Heart right ventricle (tissue), 16 donors: ENCODE measurements at regions not wholly inside any gene's neighbourhood (a gene's known extent, or its start where the extent isn't known, plus 50 kb on each side); places are given as distances from the start of the nearest gene placed in this dataset.

ENCODE experiments used
- ATAC-seq, 8 donors: fragments of 200-7000 bp; cut with Tn5 transposase; one replicate each; pipeline ENCODE4 v1.9.1; 2020; ENCODE audit warnings: mild to moderate bottlenecking in 8 of 8, moderate library complexity in 8 of 8, moderate number of reproducible peaks in 1 of 8
- DNase-seq, 2 donors: peaks; one replicate each; pipeline ENCODE4 v3.0.0-alpha.2; 2020
- H3K27ac ChIP-seq, 10 donors: fragments of 200-600 bp; sonication (generic) in 2 of 10; one replicate each; pipeline versions ENCODE4 v1.5.0 to v1.8.0; 2020 to 2022; ENCODE audit warnings: mild to moderate bottlenecking in 3 of 10
- H3K27me3 ChIP-seq, 7 donors: fragments of 200-600 bp; one replicate each; pipeline ENCODE4 v1.8.0; 2021 to 2022; ENCODE audit warnings: mild to moderate bottlenecking in 2 of 7
- H3K36me3 ChIP-seq, 9 donors: fragments of 200-600 bp; sonication (generic) in 1 of 9; one replicate each; pipeline versions ENCODE4 v1.5.0 to v1.8.0; 2020 to 2022; ENCODE audit warnings: mild to moderate bottlenecking in 2 of 9
- H3K4me1 ChIP-seq, 9 donors: fragments of 200-600 bp; sonication (generic) in 1 of 9; one replicate each; pipeline versions ENCODE4 v1.5.0 to v1.8.0; 2020 to 2022; ENCODE audit warnings: mild to moderate bottlenecking in 4 of 9
- H3K4me3 ChIP-seq, 10 donors: fragments of 200-600 bp; sonication (generic) in 2 of 10; one replicate each; pipeline versions ENCODE4 v1.5.0 to v1.8.0; 2020 to 2022; ENCODE audit warnings: mild to moderate bottlenecking in 7 of 10, moderate library complexity in 2 of 10
- H3K9me3 ChIP-seq, 11 donors: fragments of 200-600 bp in 10 of 11; sonication (generic) in 2 of 11; one replicate each; pipeline versions ENCODE4 v1.5.0 to v1.8.0; 2013 to 2022; ENCODE audit warnings: mild to moderate bottlenecking in 2 of 11, control low read depth in 1 of 11, moderate library complexity in 1 of 11
- WGBS, 2 donors: extraction: QIAGEN DNeasy Blood & Tissue Kit; methylation state at CpG; one replicate each; pipeline ENCODE4 v1.1.7; 2013; ENCODE audit warnings: inconsistent platforms in 1 of 2; 5-methylcytosine and 5-hydroxymethylcytosine counted together
- intact Hi-C, 10 donors: fragments of 100-400 bp; cut with DNase I; formaldehyde crosslinking; loops; one replicate each; pipeline versions ENCODE4 v1.11.1 to v1.14.2; 2022
- TF ChIP-seq, protein P1 (sequence below), 9 donors: fragments of 200-600 bp; sonication (generic) in 2 of 9; IDR thresholded peaks; one replicate each; pipeline versions ENCODE4 v1.5.0 to v1.8.0; 2021 to 2022; ENCODE audit warnings: antibody characterized with exemption in 9 of 9, mild to moderate bottlenecking in 5 of 9, moderate library complexity in 1 of 9
- donor health status: Arrhythmogenic right ventricular cardiomyopathy.
- donor health status: ischemic (EF 13 %, LVEDD 7.1; RV severe dilation, severe dysfunction).
- donor health status: healthy with polysubstance abuse.
- donor health status: DM: no; HTN: yes; CAD: no.
- donor health status: DM: no; HTN: no; CAD: no.
- donor health status: ischemic (EF 25% LVEDD 6.9; RV normal size, moderate dysfunction).
- donor health status: ischemic (EF 25% LVEDD 5.7; RV mildly dilated, moderate dysfunction).
- donor health status: healthy.
- donor health status: DM: yes; HTN: yes; CAD: no.
- donor health status: Ischemic cardiomyopathy.
- donor health status: ischemic (EF 35%, LVEDD 5.7; RV mildly dilated, moderate dysfunction).
- donor health status: nonischemic (EF 11% LVEDD 7.7; RV severe dilation, severe dysfunction).
- donor health status: DM: yes; HTN: yes; CAD: no.
- donor health status: PGD.
- donor health status: ischemic (EF 29% LVEDD 5.4; RV normal size, mild dysfunction).
- donor health status: nonischemic (EF 23%, LVEDD 6.1; RV moderate dilation, normal function).

DNA sequence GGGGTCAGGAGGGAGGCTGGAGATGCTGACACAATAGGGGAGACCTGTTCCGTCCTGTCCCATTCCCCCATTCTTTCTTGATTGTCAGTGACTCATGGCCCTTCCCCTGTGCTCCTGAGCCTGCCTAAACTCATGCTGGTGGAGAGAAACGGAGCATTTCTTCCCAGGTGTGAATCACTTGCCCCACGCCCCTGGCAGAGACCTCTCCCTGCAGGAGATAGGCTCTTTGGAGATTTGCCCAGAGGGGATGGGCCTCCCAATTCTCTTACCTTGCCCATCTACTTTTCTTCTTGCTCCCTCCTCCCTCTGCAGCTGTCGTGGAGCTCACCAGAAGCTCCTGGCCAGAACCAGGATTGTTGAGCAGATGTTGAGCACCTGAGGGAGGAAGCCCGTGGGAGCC is 121.9 kb upstream of the OR9Q1 start:
- 66 to 75% methylated on average over 5 of the region's 5 CpGs for WGBS, 2 donors
- no peaks in the 10 kb centered on the region for H3K9me3 ChIP-seq
- H3K27ac ChIP-seq: no peak overlapping the region
- TF ChIP-seq, protein P1, sequence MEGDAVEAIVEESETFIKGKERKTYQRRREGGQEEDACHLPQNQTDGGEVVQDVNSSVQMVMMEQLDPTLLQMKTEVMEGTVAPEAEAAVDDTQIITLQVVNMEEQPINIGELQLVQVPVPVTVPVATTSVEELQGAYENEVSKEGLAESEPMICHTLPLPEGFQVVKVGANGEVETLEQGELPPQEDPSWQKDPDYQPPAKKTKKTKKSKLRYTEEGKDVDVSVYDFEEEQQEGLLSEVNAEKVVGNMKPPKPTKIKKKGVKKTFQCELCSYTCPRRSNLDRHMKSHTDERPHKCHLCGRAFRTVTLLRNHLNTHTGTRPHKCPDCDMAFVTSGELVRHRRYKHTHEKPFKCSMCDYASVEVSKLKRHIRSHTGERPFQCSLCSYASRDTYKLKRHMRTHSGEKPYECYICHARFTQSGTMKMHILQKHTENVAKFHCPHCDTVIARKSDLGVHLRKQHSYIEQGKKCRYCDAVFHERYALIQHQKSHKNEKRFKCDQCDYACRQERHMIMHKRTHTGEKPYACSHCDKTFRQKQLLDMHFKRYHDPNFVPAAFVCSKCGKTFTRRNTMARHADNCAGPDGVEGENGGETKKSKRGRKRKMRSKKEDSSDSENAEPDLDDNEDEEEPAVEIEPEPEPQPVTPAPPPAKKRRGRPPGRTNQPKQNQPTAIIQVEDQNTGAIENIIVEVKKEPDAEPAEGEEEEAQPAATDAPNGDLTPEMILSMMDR (IDR thresholded peaks at IDR 0.05): no peak
- ATAC-seq (no peak), DNase-seq (no peak)
- no peaks in the 10 kb centered on the region for H3K27me3 ChIP-seq
- peaks cover 0 to 8% (median 0%) of the 10 kb centered on the region in 9 donors for H3K4me1 ChIP-seq
- H3K36me3 ChIP-seq: no peaks in the 10 kb centered on the region
- H3K4me3 ChIP-seq: no peak overlapping the region
- intact Hi-C loops: no loop called here

DNA sequence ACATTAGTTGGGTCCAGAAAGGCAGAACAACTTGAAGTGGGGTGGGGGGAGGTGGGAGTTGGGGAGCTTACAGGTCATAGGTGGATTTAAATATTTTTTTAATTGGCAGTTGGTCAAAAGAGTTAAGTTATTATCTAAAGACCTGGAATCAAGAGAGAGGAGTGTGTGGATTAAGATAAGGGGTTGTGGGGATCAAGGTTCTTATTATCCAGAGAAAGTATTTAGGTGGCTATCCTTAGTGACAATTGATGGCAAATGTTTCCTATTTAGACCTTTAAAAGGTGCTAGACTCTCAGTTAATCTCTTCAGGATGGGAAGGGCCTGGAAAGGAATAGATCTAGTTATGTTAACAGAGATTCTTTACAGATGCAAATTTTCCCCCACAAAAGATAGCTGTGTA is 120.7 kb upstream of the OR9Q1 start:
- H3K4me3 ChIP-seq: no peak overlapping the region
- H3K36me3 ChIP-seq: no peaks in the 10 kb centered on the region
- H3K27me3 ChIP-seq: no peaks in the 10 kb centered on the region
- H3K9me3 ChIP-seq: no peaks in the 10 kb centered on the region
- DNase-seq (no peak), ATAC-seq (no peak)
- H3K27ac ChIP-seq: no peak overlapping the region
- TF ChIP-seq, protein P1 (IDR thresholded peaks at IDR 0.05): no peak
- peaks cover 0 to 8% (median 0%) of the 10 kb centered on the region in 9 donors for H3K4me1 ChIP-seq
- intact Hi-C loops: no loop called here

DNA sequence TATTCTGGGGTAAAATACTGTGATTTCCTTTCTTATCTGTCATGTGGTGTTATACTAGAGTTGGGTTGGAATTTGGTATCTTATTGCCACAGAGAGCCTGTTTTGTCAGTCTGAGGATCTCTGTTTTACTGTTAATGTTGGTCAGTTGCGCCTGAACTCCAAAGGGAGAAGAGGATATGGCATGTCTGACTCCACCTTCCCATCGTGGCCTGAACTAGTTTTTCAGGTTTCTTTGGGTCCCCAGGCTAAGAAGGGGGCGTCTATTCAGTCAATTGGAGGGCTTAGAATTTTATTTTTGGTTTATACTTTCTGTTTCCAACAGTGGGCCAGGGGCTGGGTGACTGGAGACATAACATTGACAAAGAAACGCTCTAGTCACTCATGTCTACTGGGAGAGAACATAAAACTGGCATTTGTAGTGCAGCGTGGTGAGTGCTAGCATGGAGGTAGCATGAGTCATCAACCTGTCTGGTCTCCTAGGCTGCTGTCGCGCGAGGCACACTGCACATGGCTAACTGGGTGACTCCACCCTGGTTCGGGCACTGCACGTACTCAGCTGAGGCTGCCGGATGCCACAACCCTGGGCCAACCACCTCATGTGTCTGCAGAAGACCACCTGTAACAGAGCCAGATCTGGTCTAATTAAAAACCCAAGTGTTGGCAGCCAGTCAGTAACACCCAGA is 120.1 kb upstream of the OR9Q1 start:
- H3K9me3 ChIP-seq: peaks cover 0 to 4% (median 0%) of the 10 kb centered on the region in 11 donors
- intact Hi-C loops: no loop called here
- H3K36me3 ChIP-seq: no peaks in the 10 kb centered on the region
- H3K4me3 ChIP-seq: no peak overlapping the region
- H3K27me3 ChIP-seq: no peaks in the 10 kb centered on the region
- 68 to 73% methylated on average over 11 of the region's 11 CpGs for WGBS, 2 donors
- peaks cover 0 to 8% (median 0%) of the 10 kb centered on the region in 9 donors for H3K4me1 ChIP-seq
- DNase-seq: peak in 1 of 2 donors; percentile 24
- peak overlapping the region in 3 of 10 donors; percentile 30 to 48 (median 39) for H3K27ac ChIP-seq
- ATAC-seq: peak in 5 of 8 donors; percentile 29 to 59 (median 38)
- TF ChIP-seq, protein P1 (IDR thresholded peaks at IDR 0.05): no peak

DNA sequence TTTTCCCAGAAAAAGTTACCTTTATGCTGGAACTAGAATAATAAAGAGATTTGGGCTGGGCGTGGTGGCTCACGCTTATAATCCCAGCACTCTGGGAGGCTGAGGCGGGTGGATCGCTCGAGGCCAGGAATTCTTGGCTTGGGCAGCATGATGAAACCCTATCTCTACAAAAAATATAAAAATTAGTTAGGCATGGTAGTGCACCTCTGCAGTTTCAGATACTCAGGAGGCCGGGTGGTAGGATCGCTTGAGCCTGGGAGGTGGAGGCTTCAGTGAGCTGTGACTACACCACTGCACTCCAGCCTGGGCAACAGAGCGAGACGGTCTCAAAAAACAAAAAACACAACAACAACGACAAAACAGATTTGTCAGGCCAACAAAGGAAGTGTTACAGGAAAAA is 119.3 kb upstream of the OR9Q1 start:
- no peaks in the 10 kb centered on the region for H3K36me3 ChIP-seq
- intact Hi-C loops: no loop called here
- 59 to 69% methylated on average over 10 of the region's 10 CpGs for WGBS, 2 donors
- TF ChIP-seq, protein P1 (IDR thresholded peaks at IDR 0.05): no peak
- no peak for DNase-seq
- H3K9me3 ChIP-seq: peaks cover 0 to 4% (median 0%) of the 10 kb centered on the region in 11 donors
- peak overlapping the region in 7 of 10 donors; percentile 6 to 55 (median 30) for H3K27ac ChIP-seq
- peak in 1 of 8 donors; percentile 59 for ATAC-seq
- peaks cover 0 to 8% (median 0%) of the 10 kb centered on the region in 9 donors for H3K4me1 ChIP-seq
- peak overlapping the region in 6 of 10 donors; percentile 16 to 37 (median 28) for H3K4me3 ChIP-seq
- H3K27me3 ChIP-seq: no peaks in the 10 kb centered on the region
